ENCODE measurements at regions not wholly inside any gene's neighbourhood (a gene's known extent, or its start where the extent isn't known, plus 50 kb on each side); places are given as distances from the start of the nearest gene placed in this dataset.
"Not testable (repeated sequence)": the region's sequence is repeated elsewhere in the genome, so short reads cannot be mapped to it uniquely, and the experiment has no call there.

- H3K4me1 ChIP-seq (ENCODE audit: control insufficient read depth, low read length): no peaks in the 10 kb centered on the region
- no peaks in the 10 kb centered on the region for H3K9me2 ChIP-seq (replicated peaks; ENCODE audit: control insufficient read depth, low read length)
- no peaks in the 10 kb centered on the region for H3K9me3 ChIP-seq (ENCODE audit: control insufficient read depth, insufficient read depth, low read length)
- no peaks in the 10 kb centered on the region for H3K79me2 ChIP-seq (ENCODE audit: control insufficient read depth, low read length)
- H3K27ac ChIP-seq (ENCODE audit: low read depth, low read length): no peak overlapping the region
- no peaks in the 10 kb centered on the region for H4K20me1 ChIP-seq (ENCODE audit: control insufficient read depth, insufficient read depth, low read depth, low read length)
- H3K27me3 ChIP-seq (ENCODE audit: control insufficient read depth, low read length): no peaks in the 10 kb centered on the region
- H3K36me3 ChIP-seq (ENCODE audit: control insufficient read depth, low read length): no peaks in the 10 kb centered on the region
- no peak for TF ChIP-seq EZH2phosphoT487 (IDR thresholded peaks at IDR 0.05; ENCODE audit: borderline replicate concordance, low read length)
- TF ChIP-seq, protein P1, sequence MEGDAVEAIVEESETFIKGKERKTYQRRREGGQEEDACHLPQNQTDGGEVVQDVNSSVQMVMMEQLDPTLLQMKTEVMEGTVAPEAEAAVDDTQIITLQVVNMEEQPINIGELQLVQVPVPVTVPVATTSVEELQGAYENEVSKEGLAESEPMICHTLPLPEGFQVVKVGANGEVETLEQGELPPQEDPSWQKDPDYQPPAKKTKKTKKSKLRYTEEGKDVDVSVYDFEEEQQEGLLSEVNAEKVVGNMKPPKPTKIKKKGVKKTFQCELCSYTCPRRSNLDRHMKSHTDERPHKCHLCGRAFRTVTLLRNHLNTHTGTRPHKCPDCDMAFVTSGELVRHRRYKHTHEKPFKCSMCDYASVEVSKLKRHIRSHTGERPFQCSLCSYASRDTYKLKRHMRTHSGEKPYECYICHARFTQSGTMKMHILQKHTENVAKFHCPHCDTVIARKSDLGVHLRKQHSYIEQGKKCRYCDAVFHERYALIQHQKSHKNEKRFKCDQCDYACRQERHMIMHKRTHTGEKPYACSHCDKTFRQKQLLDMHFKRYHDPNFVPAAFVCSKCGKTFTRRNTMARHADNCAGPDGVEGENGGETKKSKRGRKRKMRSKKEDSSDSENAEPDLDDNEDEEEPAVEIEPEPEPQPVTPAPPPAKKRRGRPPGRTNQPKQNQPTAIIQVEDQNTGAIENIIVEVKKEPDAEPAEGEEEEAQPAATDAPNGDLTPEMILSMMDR (IDR thresholded peaks at IDR 0.05; ENCODE audit: low read depth, low read length, poor library complexity, severe bottlenecking): no peak
- H3F3A ChIP-seq (ENCODE audit: control insufficient read depth, insufficient read depth): no peaks in the 10 kb centered on the region
- H3K4me3 ChIP-seq (ENCODE audit: low read length): no peak overlapping the region
- no peak overlapping the region for H3K4me2 ChIP-seq (ENCODE audit: low read length)
Measured at GRCh38 chr11:42992594-42992993, 319.2 kb upstream of the API5 start.

- no peaks in the 10 kb centered on the region for H4K20me1 ChIP-seq (ENCODE audit: control insufficient read depth, insufficient read depth, low read depth, low read length)
- no peaks in the 10 kb centered on the region for H3K9me3 ChIP-seq (ENCODE audit: control insufficient read depth, insufficient read depth, low read length)
- H3K4me2 ChIP-seq (ENCODE audit: low read length): no peak overlapping the region
- no peaks in the 10 kb centered on the region for H3F3A ChIP-seq (ENCODE audit: control insufficient read depth, insufficient read depth)
- H3K9me2 ChIP-seq (replicated peaks; ENCODE audit: control insufficient read depth, low read length): no peaks in the 10 kb centered on the region
- H3K36me3 ChIP-seq (ENCODE audit: control insufficient read depth, low read length): no peaks in the 10 kb centered on the region
- TF ChIP-seq, protein P1 (IDR thresholded peaks at IDR 0.05; ENCODE audit: low read depth, low read length, poor library complexity, severe bottlenecking): no peak
- TF ChIP-seq EZH2phosphoT487 (IDR thresholded peaks at IDR 0.05; ENCODE audit: borderline replicate concordance, low read length): no peak
- H3K4me3 ChIP-seq (ENCODE audit: low read length): no peak overlapping the region
- H3K4me1 ChIP-seq (ENCODE audit: control insufficient read depth, low read length): no peaks in the 10 kb centered on the region
- H3K27me3 ChIP-seq (ENCODE audit: control insufficient read depth, low read length): no peaks in the 10 kb centered on the region
- no peaks in the 10 kb centered on the region for H3K79me2 ChIP-seq (ENCODE audit: control insufficient read depth, low read length)
- H3K27ac ChIP-seq (ENCODE audit: low read depth, low read length): no peak overlapping the region
Measured at GRCh38 chr11:42996421-42997307, 315.1 kb upstream of the API5 start.

DNA sequence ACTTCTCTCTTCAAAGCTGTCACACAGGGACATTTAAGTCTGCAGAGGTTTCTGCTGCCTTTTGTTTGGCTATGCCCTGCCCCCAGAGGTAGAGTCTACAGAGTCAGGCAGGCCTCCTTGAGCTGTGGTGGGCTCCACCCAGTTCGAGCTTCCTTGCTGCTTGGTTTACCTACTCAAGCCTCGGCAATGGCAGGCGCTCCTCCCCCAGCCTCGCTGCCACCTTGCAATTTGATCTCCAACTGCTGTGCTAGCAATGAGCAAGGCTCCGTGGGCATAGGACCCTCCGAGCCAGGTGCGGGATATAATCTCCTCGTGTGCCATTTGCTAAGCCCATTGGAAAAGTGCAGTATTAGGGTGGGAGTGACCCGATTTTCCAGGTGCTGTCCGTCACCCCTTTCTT lies 306.9 kb upstream of the API5 start:
- H4K20me1 ChIP-seq (ENCODE audit: control insufficient read depth, insufficient read depth, low read depth, low read length); H3K4me1 ChIP-seq (ENCODE audit: control insufficient read depth, low read length); H3K36me3 ChIP-seq (ENCODE audit: control insufficient read depth, low read length); H3K27me3 ChIP-seq (ENCODE audit: control insufficient read depth, low read length); H3K4me3 ChIP-seq (ENCODE audit: low read length); H3K9me3 ChIP-seq (ENCODE audit: control insufficient read depth, insufficient read depth, low read length); H3K79me2 ChIP-seq (ENCODE audit: control insufficient read depth, low read length); H3K4me2 ChIP-seq (ENCODE audit: low read length); H3K9me2 ChIP-seq (replicated peaks; ENCODE audit: control insufficient read depth, low read length); H3K27ac ChIP-seq (ENCODE audit: low read depth, low read length): not testable (repeated sequence)
- H3F3A ChIP-seq (ENCODE audit: control insufficient read depth, insufficient read depth): peaks cover 12% of the 10 kb centered on the region; the same call in 1 of the 2 replicates

DNA sequence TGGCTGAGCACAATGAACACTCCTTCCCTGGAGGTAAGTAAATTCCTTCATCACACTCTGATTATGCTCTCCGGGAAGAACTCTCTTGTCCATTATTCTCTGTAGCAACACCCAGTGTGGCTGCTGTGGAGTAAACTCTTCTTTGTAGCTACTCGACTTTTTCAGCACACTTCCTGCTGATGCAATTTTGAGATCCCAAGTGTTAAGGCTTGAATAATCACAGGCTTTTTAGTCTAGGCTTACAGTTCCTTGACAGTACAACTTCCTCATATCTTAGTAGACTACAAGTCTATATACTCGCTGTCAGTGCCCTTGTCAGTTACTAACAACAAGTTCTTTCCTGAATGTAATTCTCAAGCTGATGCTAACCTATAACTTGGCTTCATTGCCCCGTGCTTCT lies 301.8 kb upstream of the API5 start:
- no peak overlapping the region for H3K4me2 ChIP-seq (ENCODE audit: low read length)
- peaks cover 12% of the 10 kb centered on the region; the same call in 1 of the 2 replicates for H3F3A ChIP-seq (ENCODE audit: control insufficient read depth, insufficient read depth)
- H3K36me3 ChIP-seq (ENCODE audit: control insufficient read depth, low read length): no peaks in the 10 kb centered on the region
- no peak overlapping the region for H3K4me3 ChIP-seq (ENCODE audit: low read length)
- no peaks in the 10 kb centered on the region for H3K79me2 ChIP-seq (ENCODE audit: control insufficient read depth, low read length)
- H4K20me1 ChIP-seq (ENCODE audit: control insufficient read depth, insufficient read depth, low read depth, low read length): no peaks in the 10 kb centered on the region
- H3K27me3 ChIP-seq (ENCODE audit: control insufficient read depth, low read length): no peaks in the 10 kb centered on the region
- no peak overlapping the region for H3K27ac ChIP-seq (ENCODE audit: low read depth, low read length)
- H3K9me2 ChIP-seq (replicated peaks; ENCODE audit: control insufficient read depth, low read length): no peaks in the 10 kb centered on the region
- no peak for TF ChIP-seq EZH2phosphoT487 (IDR thresholded peaks at IDR 0.05; ENCODE audit: borderline replicate concordance, low read length)
- TF ChIP-seq, protein P1 (IDR thresholded peaks at IDR 0.05; ENCODE audit: low read depth, low read length, poor library complexity, severe bottlenecking): no peak
- no peaks in the 10 kb centered on the region for H3K4me1 ChIP-seq (ENCODE audit: control insufficient read depth, low read length)
- peaks cover 9% of the 10 kb centered on the region; the same call in 1 of the 2 replicates for H3K9me3 ChIP-seq (ENCODE audit: control insufficient read depth, insufficient read depth, low read length)

Measured in DOHH2 (cell line).